H9 (cell line): ENCODE measurements at regions not wholly inside any gene's neighbourhood (a gene's known extent, or its start where the extent isn't known, plus 50 kb on each side); places are given as distances from the start of the nearest gene placed in this dataset.

Experiments used
- DNase-seq: peaks from one replicate; pipeline ENCODE4 v3.0.0-alpha.2; 2017
- H2AFZ ChIP-seq: one replicate; pipeline ENCODE4 v1.6.1; 2013; ENCODE audit warnings: mild to moderate bottlenecking, low read length, control low read depth, moderate library complexity
- H2AK5ac ChIP-seq: 2 replicates; pipeline ENCODE4 v1.6.1; 2013; ENCODE audit warnings: low read length, control low read depth, mixed read lengths; ENCODE audit not compliant: insufficient read length
- H2BK120ac ChIP-seq: one replicate; pipeline ENCODE4 v1.6.1; 2013; ENCODE audit warnings: low read depth, mild to moderate bottlenecking, low read length, control low read depth, inconsistent platforms; ENCODE audit not compliant: poor library complexity, severe bottlenecking
- H2BK12ac ChIP-seq: 2 replicates; pipeline ENCODE4 v1.6.1; 2013; ENCODE audit warnings: low read length, control low read depth, mixed read lengths, low read depth; ENCODE audit not compliant: insufficient read length
- H2BK15ac ChIP-seq: 2 replicates; pipeline ENCODE4 v1.6.1; 2013; ENCODE audit warnings: low read depth, low read length, control low read depth
- H2BK20ac ChIP-seq: one replicate; pipeline ENCODE4 v1.6.1; 2013; ENCODE audit warnings: low read depth, mild to moderate bottlenecking, low read length, control low read depth, inconsistent platforms; ENCODE audit not compliant: poor library complexity, severe bottlenecking
- H2BK5ac ChIP-seq: 2 replicates; pipeline ENCODE4 v1.6.1; 2013; ENCODE audit warnings: low read length, control low read depth, mixed read lengths; ENCODE audit not compliant: insufficient read length
- H3K14ac ChIP-seq: 2 replicates; pipeline ENCODE4 v1.6.1; 2013; ENCODE audit warnings: low read length, control low read depth; ENCODE audit not compliant: insufficient read depth
- H3K18ac ChIP-seq: 2 replicates; pipeline ENCODE4 v1.6.1; 2013; ENCODE audit warnings: low read depth, mild to moderate bottlenecking, mixed read lengths, low read length, control low read depth; ENCODE audit not compliant: insufficient read length
- H3K23ac ChIP-seq: 2 replicates; pipeline ENCODE4 v1.6.1; 2013; ENCODE audit warnings: low read length, control low read depth, mixed read lengths, low read depth; ENCODE audit not compliant: insufficient read length
- H3K23me2 ChIP-seq: 2 replicates; pipeline ENCODE4 v1.6.1; 2013; ENCODE audit warnings: low read depth, mild to moderate bottlenecking, mixed read lengths, low read length, control low read depth; ENCODE audit not compliant: insufficient read length, poor library complexity, severe bottlenecking
- H3K27ac ChIP-seq: 2 replicates; pipeline ENCODE4 v1.5.1; 2013; ENCODE audit warnings: low read length, control low read depth, mixed read lengths, low read depth; ENCODE audit not compliant: insufficient read length
- H3K27me3 ChIP-seq: 2 replicates; pipeline ENCODE4 v1.6.1; 2013; ENCODE audit warnings: low read length, control low read depth, inconsistent platforms; ENCODE audit not compliant: insufficient read depth
- H3K4ac ChIP-seq: 2 replicates; pipeline ENCODE4 v1.6.1; 2013; ENCODE audit warnings: low read depth, mild to moderate bottlenecking, control low read depth, inconsistent platforms, low read length, moderate library complexity
- H3K4me1 ChIP-seq: 2 replicates; pipeline ENCODE4 v1.6.1; 2013; ENCODE audit warnings: low read length, control low read depth, inconsistent platforms; ENCODE audit not compliant: insufficient read depth
- H3K4me2 ChIP-seq: 2 replicates; pipeline ENCODE4 v1.6.1; 2013; ENCODE audit warnings: low read length, control low read depth, mixed read lengths; ENCODE audit not compliant: insufficient read length, insufficient read depth
- H3K56ac ChIP-seq: 2 replicates; pipeline ENCODE4 v1.6.1; 2013; ENCODE audit warnings: low read depth, mild to moderate bottlenecking, mixed read lengths, low read length, control low read depth; ENCODE audit not compliant: insufficient read length
- H3K79me1 ChIP-seq: 2 replicates; pipeline ENCODE4 v1.6.1; 2013; ENCODE audit warnings: low read depth, mild to moderate bottlenecking, moderate library complexity, low read length, control low read depth, inconsistent platforms; ENCODE audit not compliant: insufficient read depth, poor library complexity, severe bottlenecking
- H3K79me2 ChIP-seq: 2 replicates; pipeline ENCODE4 v1.6.1; 2013; ENCODE audit warnings: low read length, control low read depth, inconsistent platforms; ENCODE audit not compliant: insufficient read depth
- H3K9ac ChIP-seq: 2 replicates; pipeline ENCODE4 v1.6.1; 2013; ENCODE audit warnings: low read length, control low read depth, mixed read lengths; ENCODE audit not compliant: insufficient read length; ENCODE audit errors: extremely low read depth
- H3K9me3 ChIP-seq: one replicate; pipeline ENCODE4 v1.6.1; 2013; ENCODE audit warnings: low read depth, low read length, inconsistent platforms; ENCODE audit not compliant: control insufficient read depth
- H3T11ph ChIP-seq: one replicate; pipeline ENCODE4 v1.6.1; 2013; ENCODE audit warnings: mild to moderate bottlenecking, low read length, control low read depth, inconsistent platforms
- H4K20me1 ChIP-seq: one replicate; pipeline ENCODE4 v1.6.1; 2013; ENCODE audit not compliant: control insufficient read depth, insufficient read length, insufficient read depth
- H4K5ac ChIP-seq: 2 replicates; pipeline ENCODE4 v1.6.1; 2013; ENCODE audit warnings: low read depth, mild to moderate bottlenecking, mixed read lengths, low read length, control low read depth; ENCODE audit not compliant: insufficient read length
- H4K8ac ChIP-seq: replicated peaks from 2 replicates; pipeline ENCODE4 v1.6.1; 2013; ENCODE audit warnings: low read length, control low read depth, mixed read lengths, low read depth; ENCODE audit not compliant: insufficient read length
- H4K91ac ChIP-seq: 2 replicates; pipeline ENCODE4 v1.6.1; 2013; ENCODE audit warnings: low read depth, mild to moderate bottlenecking, moderate library complexity, mixed read lengths, low read length, control low read depth; ENCODE audit not compliant: insufficient read length
- H3K27ac Mint-ChIP-seq, 3 experiments: 2 replicates in 2 of 3; 3 replicates in 1 of 3; pipeline ENCODE4 v1.8.0; 2020 to 2021; ENCODE audit warnings: mixed read lengths in 3 of 3, mild to moderate bottlenecking in 1 of 3, moderate library complexity in 1 of 3
- H3K27me3 Mint-ChIP-seq: 2 replicates; pipeline ENCODE4 v1.8.0; 2021; ENCODE audit warnings: low read depth, mild to moderate bottlenecking, moderate library complexity, mixed read lengths
- H3K36me3 Mint-ChIP-seq, 3 experiments: 2 replicates in 2 of 3; 3 replicates in 1 of 3; pipeline ENCODE4 v1.8.0; 2020 to 2021; ENCODE audit warnings: low read depth in 3 of 3, mixed read lengths in 3 of 3; ENCODE audit not compliant: insufficient read depth in 1 of 3
- H3K4me1 Mint-ChIP-seq, 2 experiments: 2 replicates each; pipeline ENCODE4 v1.8.0; 2020; ENCODE audit warnings: mixed read lengths in 2 of 2
- H3K4me3 Mint-ChIP-seq, 2 experiments: 2 replicates in 1 of 2; 3 replicates in 1 of 2; pipeline ENCODE4 v1.8.0; 2020 to 2021; ENCODE audit warnings: mild to moderate bottlenecking in 2 of 2, mixed read lengths in 2 of 2, moderate library complexity in 1 of 2
- H3K9me3 Mint-ChIP-seq, 2 experiments: 2 replicates in 1 of 2; 3 replicates in 1 of 2; pipeline ENCODE4 v1.8.0; 2020; ENCODE audit warnings: mild to moderate bottlenecking in 2 of 2, mixed read lengths in 2 of 2, moderate library complexity in 1 of 2
- CTCF ChIP-seq: fragments of 200-600 bp; sonication (generic); conservative IDR thresholded peaks from 3 replicates; pipeline ENCODE4 v1.8.0; 2021; ENCODE audit warnings: antibody characterized with exemption, mild to moderate bottlenecking

DNA sequence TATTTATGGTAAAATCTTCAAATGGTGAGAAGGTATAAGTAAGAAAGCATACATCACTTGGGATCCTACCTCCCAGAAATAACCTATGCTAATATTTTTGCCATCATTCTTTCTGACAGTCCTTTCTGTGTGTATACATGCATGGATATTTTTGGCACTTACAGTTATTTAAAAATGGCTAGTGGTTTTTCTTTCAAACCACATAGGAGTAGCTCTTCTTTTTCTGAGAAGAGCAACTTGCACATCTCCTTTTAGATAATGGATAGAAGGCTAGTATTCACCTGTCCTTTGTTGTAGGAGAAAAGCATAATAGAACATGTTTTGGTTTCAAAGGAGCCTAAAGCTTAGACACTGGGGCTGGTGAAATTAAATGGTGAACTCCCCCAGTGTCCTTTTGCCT is 87.3 kb downstream of the EMP1 start:
- no peak overlapping the region for H2BK12ac ChIP-seq
- H4K91ac ChIP-seq: no peak overlapping the region
- H3K56ac ChIP-seq: no peak overlapping the region
- H3K4me1 ChIP-seq: no peaks in the 10 kb centered on the region
- Mint-ChIP-seq H3K4me1 (no peaks in the 10 kb centered on the region), H3K27me3 (no peaks in the 10 kb centered on the region; the same call in 1 of the 2 replicates), H3K36me3 (no peaks in the 10 kb centered on the region), H3K27ac (no peak overlapping the region), H3K9me3 (no peaks in the 10 kb centered on the region), H3K4me3 (no peak overlapping the region)
- TF ChIP-seq CTCF: no peak
- no peak overlapping the region for H3K14ac ChIP-seq
- H2AFZ ChIP-seq: no peak overlapping the region
- H2AK5ac ChIP-seq: no peak overlapping the region
- no peaks in the 10 kb centered on the region for H4K20me1 ChIP-seq
- H3K9ac ChIP-seq: no peak overlapping the region
- DNase-seq: no peak
- H3K27me3 ChIP-seq: no peaks in the 10 kb centered on the region
- no peak overlapping the region for H2BK15ac ChIP-seq
- H2BK5ac ChIP-seq: no peak overlapping the region
- H3K4ac ChIP-seq: no peak overlapping the region
- H4K8ac ChIP-seq: no peak overlapping the region
- no peak overlapping the region for H3K4me2 ChIP-seq
- H3K18ac ChIP-seq: no peak overlapping the region
- H3K23me2 ChIP-seq: no peaks in the 10 kb centered on the region
- no peaks in the 10 kb centered on the region for H3K9me3 ChIP-seq
- no peaks in the 10 kb centered on the region for H3K79me2 ChIP-seq
- no peak overlapping the region for H4K5ac ChIP-seq
- H2BK120ac ChIP-seq: no peak overlapping the region
- no peaks in the 10 kb centered on the region for H3K79me1 ChIP-seq
- H3K27ac ChIP-seq: no peak overlapping the region
- no peak overlapping the region for H3T11ph ChIP-seq
- no peak overlapping the region for H3K23ac ChIP-seq
- H2BK20ac ChIP-seq: no peak overlapping the region
